Small intestine (tissue), 7 donors: ENCODE measurements at regions not wholly inside any gene's neighbourhood (a gene's known extent, or its start where the extent isn't known, plus 50 kb on each side); places are given as distances from the start of the nearest gene placed in this dataset.

Experiments used
- DNase-seq, 2 donors: peaks; one replicate each; pipeline versions ENCODE4 v3.0.0 to v3.0.0-alpha.2; 2013
- FAIRE-seq: peaks from 2 replicates; lab custom pipeline; 2012; peaks lifted over from hg19 to GRCh38; lab: Jason Lieb, UNC
- H3K27ac ChIP-seq, 3 donors: one replicate each; pipeline ENCODE4 v1.5.1; 2013; ENCODE audit warnings: low read length in 2 of 3, mild to moderate bottlenecking in 2 of 3, control low read depth in 1 of 3, inconsistent platforms in 1 of 3, low read depth in 1 of 3, moderate library complexity in 1 of 3
- H3K27me3 ChIP-seq, 3 donors: one replicate each; pipeline ENCODE4 v1.6.1; 2013; ENCODE audit warnings: low read length in 3 of 3, inconsistent platforms in 1 of 3; ENCODE audit not compliant: control insufficient read depth in 3 of 3, insufficient read depth in 3 of 3
- H3K36me3 ChIP-seq, 3 donors: one replicate each; pipeline ENCODE4 v1.6.1; 2013; ENCODE audit warnings: low read length in 3 of 3, inconsistent platforms in 1 of 3, low read depth in 1 of 3, mild to moderate bottlenecking in 1 of 3, moderate library complexity in 1 of 3; ENCODE audit not compliant: control insufficient read depth in 3 of 3, insufficient read depth in 2 of 3
- H3K4me1 ChIP-seq, 3 donors: one replicate each; pipeline ENCODE4 v1.6.1; 2013; ENCODE audit warnings: low read length in 2 of 3, inconsistent platforms in 1 of 3, low read depth in 1 of 3, mild to moderate bottlenecking in 1 of 3, moderate library complexity in 1 of 3; ENCODE audit not compliant: control insufficient read depth in 3 of 3, insufficient read depth in 2 of 3
- H3K4me3 ChIP-seq, 3 donors: one replicate each; pipeline ENCODE4 v1.5.1; 2013; ENCODE audit warnings: low read length in 3 of 3, control low read depth in 1 of 3, inconsistent platforms in 1 of 3, low read depth in 1 of 3, mild to moderate bottlenecking in 1 of 3, moderate library complexity in 1 of 3
- H3K9me3 ChIP-seq, 2 donors: one replicate each; pipeline ENCODE4 v1.6.1; 2013; ENCODE audit warnings: low read depth in 1 of 2, low read length in 1 of 2; ENCODE audit not compliant: control insufficient read depth in 2 of 2, insufficient read depth in 1 of 2
- WGBS, 3 donors: extraction: QIAGEN DNeasy Blood & Tissue Kit; methylation state at CpG; one replicate each; pipeline ENCODE4 v1.1.7; 2013; 5-methylcytosine and 5-hydroxymethylcytosine counted together
- donor health status: healthy with polysubstance abuse.
- donor health status: control.
- donor health status: control.
- donor health status: Bipolar disorder and iron deficiency.
- donor health status: healthy.

GRCh38 chr4:173827707-173828106 is 297.7 kb upstream of the HAND2 start:
- Histone ChIP-seq H3K4me3 (no peak overlapping the region), H3K9me3 (no peaks in the 10 kb centered on the region), H3K27me3 (no peaks in the 10 kb centered on the region), H3K4me1 (no peaks in the 10 kb centered on the region), H3K36me3 (no peaks in the 10 kb centered on the region), H3K27ac (no peak overlapping the region)
- 27 to 37% (median 30%) methylated on average over 2 of the region's 2 CpGs for WGBS, 3 donors
- DNase-seq (no peak), FAIRE-seq (no peak)

DNA sequence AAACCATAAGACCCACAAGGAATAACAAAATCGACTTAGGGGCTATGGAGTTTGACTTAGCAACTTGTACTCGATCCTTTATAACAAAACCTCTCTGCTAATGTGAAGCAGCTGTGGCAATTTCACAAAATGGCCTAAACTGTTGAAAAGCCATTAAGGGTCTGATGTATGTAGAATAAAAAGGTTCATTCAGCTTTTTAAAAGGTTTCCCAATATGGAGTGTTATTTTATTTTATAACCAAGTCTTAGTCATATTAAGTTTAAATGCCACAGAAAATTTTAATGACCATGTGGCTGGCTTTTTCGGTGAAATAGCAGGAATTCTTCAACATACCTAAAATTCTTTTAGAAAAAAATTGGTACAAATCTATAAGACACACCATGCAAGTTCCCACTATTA is 291.8 kb upstream of the HAND2 start:
- no peak overlapping the region for H3K27ac ChIP-seq
- H3K27me3 ChIP-seq, result no peaks in the 10 kb centered on the region
- DNase-seq, result no peak
- H3K4me1 ChIP-seq, result no peaks in the 10 kb centered on the region
- H3K4me3 ChIP-seq, result no peak overlapping the region
- H3K36me3 ChIP-seq, result no peaks in the 10 kb centered on the region
- FAIRE-seq, result no peak
- WGBS, 3 donors, result 61 to 71% (median 65%) methylated on average over 3 of the region's 3 CpGs
- no peaks in the 10 kb centered on the region for H3K9me3 ChIP-seq

DNA sequence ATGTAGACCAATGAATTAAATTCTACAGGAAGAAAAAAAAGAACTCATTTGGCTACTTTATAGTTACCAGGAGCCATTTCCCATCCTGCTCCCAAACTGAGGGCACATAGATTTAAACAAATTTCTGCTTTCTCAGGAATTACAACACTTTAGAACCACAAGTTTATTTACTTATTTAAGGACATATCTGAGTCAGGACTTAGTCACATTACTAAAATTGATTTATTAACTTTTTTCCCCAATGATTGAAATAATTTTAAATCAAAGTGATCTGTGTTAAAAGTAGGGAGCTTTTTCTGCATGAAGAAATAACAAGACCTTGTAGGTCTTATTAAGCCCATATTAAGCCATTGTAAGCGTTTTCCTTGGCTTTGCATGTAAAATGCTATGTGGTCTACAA is 291.0 kb upstream of the HAND2 start:
- H3K4me1 ChIP-seq, result no peaks in the 10 kb centered on the region
- DNase-seq (no peak), FAIRE-seq (no peak)
- no peaks in the 10 kb centered on the region for H3K27me3 ChIP-seq
- WGBS, 3 donors, result 60 to 72% (median 71%) methylated on average over 1 of the region's 1 CpG
- no peak overlapping the region for H3K4me3 ChIP-seq
- no peak overlapping the region for H3K27ac ChIP-seq
- H3K36me3 ChIP-seq, result no peaks in the 10 kb centered on the region
- no peaks in the 10 kb centered on the region for H3K9me3 ChIP-seq

DNA sequence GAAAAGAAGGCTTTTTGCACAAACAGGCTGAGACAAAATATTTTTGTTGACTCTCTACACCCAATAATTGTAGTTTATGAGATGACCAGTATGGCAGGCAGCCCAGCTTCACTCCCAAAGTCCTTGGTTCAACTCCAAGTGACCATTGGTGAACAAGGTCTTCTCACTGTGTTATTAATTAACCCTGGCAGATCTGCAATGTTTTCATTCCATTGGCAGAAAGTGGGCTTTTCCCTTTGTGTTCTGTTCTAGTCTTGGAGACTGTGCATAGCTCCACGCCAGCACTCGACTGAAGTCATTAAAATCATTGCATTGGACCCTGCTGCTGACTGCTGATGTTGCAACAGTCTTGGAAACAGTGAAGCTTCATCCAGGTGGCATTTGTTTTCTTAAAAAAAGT is 277.3 kb upstream of the HAND2 start:
- Histone ChIP-seq H3K4me1 (no peaks in the 10 kb centered on the region), H3K4me3 (no peak overlapping the region), H3K27ac (no peak overlapping the region), H3K27me3 (no peaks in the 10 kb centered on the region), H3K9me3 (no peaks in the 10 kb centered on the region), H3K36me3 (no peaks in the 10 kb centered on the region)
- 68 to 84% (median 84%) methylated on average over 2 of the region's 2 CpGs for WGBS, 3 donors
- DNase-seq, result no peak
- FAIRE-seq, result no peak

GRCh38 chr4:173805884-173806283 is 275.9 kb upstream of the HAND2 start:
- no peak for DNase-seq
- no peak overlapping the region for H3K27ac ChIP-seq

DNA sequence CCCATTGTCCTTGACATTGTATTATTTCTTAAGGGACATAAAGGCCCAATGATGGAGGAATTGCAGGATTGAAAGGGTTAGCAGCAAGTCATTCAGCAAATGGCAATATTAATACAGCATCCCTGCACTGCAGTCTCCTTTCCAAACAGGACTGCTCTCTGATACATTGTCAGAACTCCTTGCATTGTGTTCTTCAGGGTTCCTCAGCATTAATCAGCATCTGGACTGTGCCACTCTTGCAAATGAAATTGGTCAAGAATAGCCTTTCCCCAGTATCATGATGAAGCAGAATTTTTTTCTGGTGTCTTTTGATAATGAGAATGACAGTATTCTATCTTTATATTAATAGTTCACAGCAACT is 272.6 kb upstream of the HAND2 start:
- no peaks in the 10 kb centered on the region for H3K9me3 ChIP-seq
- H3K4me3 ChIP-seq, result no peak overlapping the region
- no peaks in the 10 kb centered on the region for H3K36me3 ChIP-seq
- no peaks in the 10 kb centered on the region for H3K27me3 ChIP-seq
- DNase-seq (no peak), FAIRE-seq (no peak)
- H3K27ac ChIP-seq, result no peak overlapping the region
- H3K4me1 ChIP-seq, result no peaks in the 10 kb centered on the region

More at GRCh38 chr4:173805884-173806283, 275.9 kb upstream of the HAND2 start:
- Histone ChIP-seq H3K9me3 (no peaks in the 10 kb centered on the region), H3K4me3 (no peak overlapping the region), H3K36me3 (no peaks in the 10 kb centered on the region), H3K4me1 (no peaks in the 10 kb centered on the region), H3K27me3 (no peaks in the 10 kb centered on the region)
- no peak for FAIRE-seq
- WGBS, 3 donors, result 82 to 93% (median 92%) methylated on average over 1 of the region's 1 CpG

DNA sequence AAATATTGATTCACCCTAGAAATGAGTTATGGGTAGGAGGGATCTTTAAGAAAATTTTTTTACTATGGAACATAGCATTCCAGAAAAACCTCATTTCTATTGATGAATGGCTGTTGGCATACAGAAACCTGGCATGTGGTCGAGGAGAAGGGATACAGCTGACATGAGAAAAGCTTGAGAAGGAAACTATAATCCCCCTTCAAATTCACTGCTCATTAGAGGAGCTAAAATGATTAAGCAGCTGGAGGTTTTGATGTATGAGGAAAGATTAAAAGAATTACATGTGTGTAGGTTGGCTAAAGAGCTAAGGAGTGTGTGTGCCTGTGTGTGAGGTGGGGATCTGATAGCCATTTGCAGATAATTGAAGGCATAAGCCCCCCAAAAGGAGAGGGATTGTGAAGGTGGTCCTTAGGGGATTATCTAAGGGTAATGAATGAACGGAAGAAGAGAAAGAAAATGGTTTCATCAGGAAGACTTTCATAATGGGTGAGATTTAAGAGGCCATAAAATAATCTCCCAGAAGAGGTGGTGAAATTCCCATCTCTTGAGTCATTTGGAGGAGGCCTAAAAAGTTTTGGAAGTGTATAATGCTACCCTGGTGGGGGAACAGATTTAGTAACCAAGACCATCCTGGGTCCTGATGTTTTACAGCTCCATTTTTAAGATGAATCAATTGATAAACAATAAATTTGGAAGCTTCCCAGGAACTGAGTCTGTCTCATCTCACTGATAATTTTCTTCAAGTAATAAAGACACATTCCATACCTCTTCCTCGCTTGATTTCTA is 272.0 kb upstream of the HAND2 start:
- Histone ChIP-seq H3K9me3 (no peaks in the 10 kb centered on the region), H3K27ac (no peak overlapping the region), H3K36me3 (no peaks in the 10 kb centered on the region), H3K4me3 (no peak overlapping the region), H3K4me1 (no peaks in the 10 kb centered on the region), H3K27me3 (no peaks in the 10 kb centered on the region)
- WGBS, 3 donors, result 41 to 47% (median 43%) methylated on average over 3 of the region's 3 CpGs
- DNase-seq (no peak), FAIRE-seq (no peak)

- no peak overlapping the region for H3K27ac ChIP-seq
- FAIRE-seq, result no peak
These were observed 271.3 kb upstream of the HAND2 start for GRCh38 chr4:173801361-173801760.

DNA sequence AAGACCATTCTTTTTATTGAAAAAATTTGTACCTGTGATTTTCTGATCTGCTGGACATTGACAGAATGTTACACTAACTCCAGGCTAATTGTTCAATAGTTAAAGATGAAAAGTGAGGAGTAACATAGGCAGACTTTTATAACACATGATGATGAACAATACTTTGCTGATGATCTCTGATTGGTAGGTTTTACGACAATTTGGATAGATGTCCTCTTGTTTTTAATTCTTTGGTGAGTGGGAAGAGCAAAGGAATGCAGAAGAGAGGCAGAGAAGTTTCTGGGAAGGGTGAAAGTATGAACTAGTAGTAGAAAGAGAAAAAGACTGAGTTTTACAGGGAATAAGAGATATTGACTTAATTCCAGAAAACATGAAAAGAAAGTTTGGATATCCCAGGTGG is 267.3 kb upstream of the HAND2 start:
- Histone ChIP-seq H3K9me3 (no peaks in the 10 kb centered on the region), H3K36me3 (no peaks in the 10 kb centered on the region), H3K4me1 (no peaks in the 10 kb centered on the region), H3K27me3 (no peaks in the 10 kb centered on the region), H3K27ac (no peak overlapping the region), H3K4me3 (no peak overlapping the region)
- FAIRE-seq (no peak), DNase-seq (no peak)
- 80 to 87% (median 83%) methylated on average over 1 of the region's 1 CpG for WGBS, 3 donors

More at GRCh38 chr4:173801361-173801760, 271.3 kb upstream of the HAND2 start:
- H3K36me3 ChIP-seq, result no peaks in the 10 kb centered on the region
- no peak overlapping the region for H3K4me3 ChIP-seq
- no peak for DNase-seq
- no peaks in the 10 kb centered on the region for H3K9me3 ChIP-seq
- 26 to 38% (median 33%) methylated on average over 1 of the region's 1 CpG for WGBS, 3 donors
- H3K27me3 ChIP-seq, result no peaks in the 10 kb centered on the region
- no peaks in the 10 kb centered on the region for H3K4me1 ChIP-seq
